Erythroblast (primary cell): ENCODE measurements at regions not wholly inside any gene's neighbourhood (a gene's known extent, or its start where the extent isn't known, plus 50 kb on each side); places are given as distances from the start of the nearest gene placed in this dataset.

Experiments used
- GATA1 ChIP-seq: IDR thresholded peaks from 2 replicates; pipeline ENCODE4 v1.6.1; 2011; ENCODE audit warnings: low read depth, mild to moderate bottlenecking, control low read depth, low read length, moderate library complexity
- POLR2A ChIP-seq: IDR thresholded peaks from 2 replicates; pipeline ENCODE4 v1.6.1; 2011; ENCODE audit warnings: mild to moderate bottlenecking, low read length

GRCh38 chr6:91082311-91082832 lies 495.5 kb upstream of the MAP3K7 start:
- no peak for TF ChIP-seq POLR2A
- TF ChIP-seq GATA1, result no peak
